GM23338 (cell line): ENCODE measurements at regions not wholly inside any gene's neighbourhood (a gene's known extent, or its start where the extent isn't known, plus 50 kb on each side); places are given as distances from the start of the nearest gene placed in this dataset.

ENCODE experiments used
- ATAC-seq: fragments of 200-7000 bp; cut with Tn5 transposase; 3 replicates; pipeline ENCODE4 v1.9.1; 2020
- DNase-seq: peaks from one replicate; pipeline ENCODE4 v3.0.0-alpha.2; 2015; ENCODE audit warnings: low spot score
- H2AFZ ChIP-seq: fragments of 200-600 bp; sonication (generic); 2 replicates; pipeline ENCODE4 v1.8.0; 2016; ENCODE audit warnings: antibody characterized with exemption, mild to moderate bottlenecking, moderate library complexity
- H3F3A ChIP-seq: fragments of 200-600 bp; sonication (generic); replicated peaks from 2 replicates; pipeline ENCODE4 v1.8.0; 2017; ENCODE audit warnings: antibody characterized with exemption, mixed run types, low read depth
- H3K27ac ChIP-seq: fragments of 200-600 bp; sonication (generic); 2 replicates; pipeline ENCODE4 v1.6.1; 2016; ENCODE audit warnings: low read depth
- H3K27me3 ChIP-seq: fragments of 200-600 bp; sonication (generic); 2 replicates; pipeline ENCODE4 v1.8.0; 2016; ENCODE audit warnings: mild to moderate bottlenecking, mixed run types, moderate library complexity; ENCODE audit not compliant: insufficient read depth
- H3K36me3 ChIP-seq: fragments of 200-600 bp; sonication (generic); 2 replicates; pipeline ENCODE4 v1.8.0; 2016; ENCODE audit warnings: mild to moderate bottlenecking; ENCODE audit not compliant: insufficient read depth
- H3K4me1 ChIP-seq: fragments of 200-600 bp; sonication (generic); 2 replicates; pipeline ENCODE4 v1.8.0; 2016; ENCODE audit warnings: mild to moderate bottlenecking, moderate library complexity; ENCODE audit not compliant: insufficient read depth
- H3K4me2 ChIP-seq: fragments of 200-600 bp; sonication (generic); 2 replicates; pipeline ENCODE4 v1.7.1; 2017; ENCODE audit warnings: mixed run types
- H3K4me3 ChIP-seq: fragments of 200-600 bp; sonication (generic); 2 replicates; pipeline ENCODE4 v1.6.1; 2016; ENCODE audit warnings: mixed run types
- H3K79me2 ChIP-seq: fragments of 200-600 bp; sonication (generic); replicated peaks from 2 replicates; pipeline ENCODE4 v1.8.0; 2017; ENCODE audit warnings: mild to moderate bottlenecking; ENCODE audit not compliant: insufficient read depth
- H3K9me2 ChIP-seq: fragments of 200-600 bp; sonication (generic); 2 replicates; pipeline ENCODE4 v1.8.0; 2017; ENCODE audit not compliant: insufficient read depth
- H4K20me1 ChIP-seq: fragments of 200-600 bp; sonication (generic); replicated peaks from 2 replicates; pipeline ENCODE4 v1.8.0; 2017; ENCODE audit warnings: mild to moderate bottlenecking; ENCODE audit not compliant: insufficient read depth
- H3K27ac Mint-ChIP-seq: 2 replicates; pipeline ENCODE4 v1.8.0; 2020; ENCODE audit warnings: inconsistent platforms, mild to moderate bottlenecking, moderate library complexity, mixed read lengths
- H3K27me3 Mint-ChIP-seq: 3 replicates; pipeline ENCODE4 v1.8.0; 2022; ENCODE audit warnings: low read depth, mild to moderate bottlenecking, moderate library complexity, mixed read lengths, inconsistent platforms; ENCODE audit not compliant: insufficient read depth, poor library complexity
- H3K36me3 Mint-ChIP-seq: 3 replicates; pipeline ENCODE4 v1.8.0; 2021; ENCODE audit warnings: low read depth, mild to moderate bottlenecking, inconsistent platforms, moderate library complexity, mixed read lengths
- H3K4me1 Mint-ChIP-seq: 3 replicates; pipeline ENCODE4 v1.8.0; 2020; ENCODE audit warnings: mild to moderate bottlenecking, inconsistent platforms, mixed read lengths
- H3K4me3 Mint-ChIP-seq: 3 replicates; pipeline ENCODE4 v1.8.0; 2021; ENCODE audit warnings: moderate library complexity, mild to moderate bottlenecking, inconsistent platforms, mixed read lengths
- H3K9me3 Mint-ChIP-seq: 3 replicates; pipeline ENCODE4 v1.8.0; 2020; ENCODE audit warnings: moderate library complexity, mild to moderate bottlenecking, inconsistent platforms, mixed read lengths
- CREB1 ChIP-seq: fragments of 250-450 bp; sonication (Bioruptor Pico); IDR thresholded peaks from 2 replicates; pipeline ENCODE4 v1.5.0; 2020; ENCODE audit warnings: low read depth, mild to moderate bottlenecking, moderate library complexity
- CTCF ChIP-seq, 2 experiments: fragments of 200-600 bp in 1 of 2; sonication (generic) in 1 of 2; conservative IDR thresholded peaks; 2 replicates each; pipeline versions ENCODE4 v1.5.1 to v1.6.1; 2016 to 2017; ENCODE audit warnings: antibody characterized with exemption in 2 of 2, low read depth in 2 of 2, mild to moderate bottlenecking in 2 of 2, moderate library complexity in 1 of 2
- EZH2 ChIP-seq: fragments of 200-600 bp; sonication (generic); IDR thresholded peaks from one replicate; pipeline ENCODE4 v1.8.0; 2017; ENCODE audit warnings: antibody characterized with exemption, mild to moderate bottlenecking, low read depth; ENCODE audit not compliant: unreplicated experiment
- EZH2phosphoT487 ChIP-seq: fragments of 200-600 bp; sonication (generic); IDR thresholded peaks from one replicate; pipeline ENCODE4 v1.8.1; 2018; ENCODE audit warnings: antibody characterized with exemption; ENCODE audit not compliant: unreplicated experiment
- JUNB ChIP-seq: IDR thresholded peaks from one replicate; pipeline ENCODE4 v1.6.1; 2016; ENCODE audit warnings: antibody characterized with exemption; ENCODE audit not compliant: unreplicated experiment
- NANOG ChIP-seq: IDR thresholded peaks from 2 replicates; pipeline ENCODE4 v1.6.1; 2016; ENCODE audit warnings: antibody characterized with exemption, borderline replicate concordance
- POLR2AphosphoS5 ChIP-seq: IDR thresholded peaks from 2 replicates; pipeline ENCODE4 v1.6.1; 2016; ENCODE audit warnings: antibody characterized with exemption, low read depth
- ZNF331 ChIP-seq: fragments of 250-450 bp; sonication (Bioruptor Pico); IDR thresholded peaks from 2 replicates; pipeline ENCODE4 v1.5.0; 2020; ENCODE audit warnings: low read depth, mild to moderate bottlenecking, moderate library complexity
- TF ChIP-seq, protein P1 (sequence below): IDR thresholded peaks from one replicate; pipeline ENCODE4 v1.6.1; 2018; ENCODE audit warnings: antibody characterized with exemption; ENCODE audit not compliant: unreplicated experiment
- TF ChIP-seq, protein P2 (sequence below): IDR thresholded peaks from 2 replicates; pipeline ENCODE4 v1.6.1; 2016; ENCODE audit warnings: antibody characterized with exemption

GRCh38 chr3:153714016-153714415 is 407.2 kb upstream of the ARHGEF26 start (continued):
- TF ChIP-seq EZH2 = no peak
- no peak for TF ChIP-seq NANOG
- no peak for TF ChIP-seq EZH2phosphoT487
- TF ChIP-seq CTCF (conservative IDR thresholded peaks at IDR 0.05; ENCODE audit: low read depth in 2 of 2) = no peak
- TF ChIP-seq POLR2AphosphoS5 = no peak
- no peak for TF ChIP-seq ZNF331 (CRISPR knock-in tag)
- TF ChIP-seq, protein P1, sequence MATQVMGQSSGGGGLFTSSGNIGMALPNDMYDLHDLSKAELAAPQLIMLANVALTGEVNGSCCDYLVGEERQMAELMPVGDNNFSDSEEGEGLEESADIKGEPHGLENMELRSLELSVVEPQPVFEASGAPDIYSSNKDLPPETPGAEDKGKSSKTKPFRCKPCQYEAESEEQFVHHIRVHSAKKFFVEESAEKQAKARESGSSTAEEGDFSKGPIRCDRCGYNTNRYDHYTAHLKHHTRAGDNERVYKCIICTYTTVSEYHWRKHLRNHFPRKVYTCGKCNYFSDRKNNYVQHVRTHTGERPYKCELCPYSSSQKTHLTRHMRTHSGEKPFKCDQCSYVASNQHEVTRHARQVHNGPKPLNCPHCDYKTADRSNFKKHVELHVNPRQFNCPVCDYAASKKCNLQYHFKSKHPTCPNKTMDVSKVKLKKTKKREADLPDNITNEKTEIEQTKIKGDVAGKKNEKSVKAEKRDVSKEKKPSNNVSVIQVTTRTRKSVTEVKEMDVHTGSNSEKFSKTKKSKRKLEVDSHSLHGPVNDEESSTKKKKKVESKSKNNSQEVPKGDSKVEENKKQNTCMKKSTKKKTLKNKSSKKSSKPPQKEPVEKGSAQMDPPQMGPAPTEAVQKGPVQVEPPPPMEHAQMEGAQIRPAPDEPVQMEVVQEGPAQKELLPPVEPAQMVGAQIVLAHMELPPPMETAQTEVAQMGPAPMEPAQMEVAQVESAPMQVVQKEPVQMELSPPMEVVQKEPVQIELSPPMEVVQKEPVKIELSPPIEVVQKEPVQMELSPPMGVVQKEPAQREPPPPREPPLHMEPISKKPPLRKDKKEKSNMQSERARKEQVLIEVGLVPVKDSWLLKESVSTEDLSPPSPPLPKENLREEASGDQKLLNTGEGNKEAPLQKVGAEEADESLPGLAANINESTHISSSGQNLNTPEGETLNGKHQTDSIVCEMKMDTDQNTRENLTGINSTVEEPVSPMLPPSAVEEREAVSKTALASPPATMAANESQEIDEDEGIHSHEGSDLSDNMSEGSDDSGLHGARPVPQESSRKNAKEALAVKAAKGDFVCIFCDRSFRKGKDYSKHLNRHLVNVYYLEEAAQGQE = no peak
- TF ChIP-seq, protein P2, sequence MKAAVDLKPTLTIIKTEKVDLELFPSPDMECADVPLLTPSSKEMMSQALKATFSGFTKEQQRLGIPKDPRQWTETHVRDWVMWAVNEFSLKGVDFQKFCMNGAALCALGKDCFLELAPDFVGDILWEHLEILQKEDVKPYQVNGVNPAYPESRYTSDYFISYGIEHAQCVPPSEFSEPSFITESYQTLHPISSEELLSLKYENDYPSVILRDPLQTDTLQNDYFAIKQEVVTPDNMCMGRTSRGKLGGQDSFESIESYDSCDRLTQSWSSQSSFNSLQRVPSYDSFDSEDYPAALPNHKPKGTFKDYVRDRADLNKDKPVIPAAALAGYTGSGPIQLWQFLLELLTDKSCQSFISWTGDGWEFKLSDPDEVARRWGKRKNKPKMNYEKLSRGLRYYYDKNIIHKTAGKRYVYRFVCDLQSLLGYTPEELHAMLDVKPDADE = no peak
- TF ChIP-seq JUNB = no peak

DNA sequence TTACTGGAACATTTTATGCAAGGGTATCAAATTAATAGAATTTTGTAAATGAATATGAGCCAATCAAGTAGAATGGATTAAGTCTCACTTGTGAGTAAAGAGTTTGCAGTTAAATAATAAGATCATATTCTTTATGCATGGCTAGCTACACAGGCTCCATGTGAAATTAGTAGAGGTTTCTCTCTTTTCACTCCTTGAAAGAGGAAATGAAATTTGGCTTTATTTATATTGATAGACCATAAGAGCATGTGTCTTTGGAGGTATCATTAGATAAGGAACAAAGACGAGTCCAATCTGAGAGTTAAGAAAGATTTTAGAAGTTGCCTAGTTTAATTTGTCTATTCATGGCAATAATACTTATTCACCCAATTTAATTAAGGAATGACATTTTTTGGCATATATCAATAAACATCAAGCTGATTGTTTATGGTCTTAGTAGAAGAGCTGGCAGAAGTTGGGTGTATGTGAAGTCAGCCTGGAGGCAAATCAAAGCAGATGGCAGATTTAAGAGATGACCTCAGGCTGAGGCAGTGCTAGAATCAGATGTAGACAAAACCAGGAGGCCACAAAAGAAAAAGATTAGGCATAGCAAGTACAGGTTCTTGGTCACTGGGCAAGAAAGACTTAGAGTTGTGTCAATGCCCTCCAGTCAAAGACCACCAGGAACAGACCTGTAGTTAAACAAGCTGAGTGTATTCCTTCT is 406.5 kb upstream of the ARHGEF26 start:
- Histone ChIP-seq H3F3A (no peaks in the 10 kb centered on the region), H3K4me3 (no peak overlapping the region), H3K27ac (no peak overlapping the region), H3K79me2 (no peaks in the 10 kb centered on the region), H3K36me3 (no peaks in the 10 kb centered on the region), H3K4me2 (no peak overlapping the region), H3K9me2 (no peaks in the 10 kb centered on the region), H3K27me3 (no peaks in the 10 kb centered on the region), H4K20me1 (no peaks in the 10 kb centered on the region), H3K4me1 (0 out of 2 replicates have a peak, but pooled peaks cover 5% of the 10 kb centered on the region), H2AFZ (no peak overlapping the region)
- Mint-ChIP-seq H3K4me1 (no peaks in the 10 kb centered on the region; the same call in 2 of the 3 replicates), H3K27me3 (no peaks in the 10 kb centered on the region), H3K9me3 (peaks cover 3% of the 10 kb centered on the region; the same call in 2 of the 3 replicates), H3K4me3 (no peak overlapping the region), H3K27ac (no peak overlapping the region), H3K36me3 (no peaks in the 10 kb centered on the region)
- DNase-seq (no peak), ATAC-seq (no peak)
- TF ChIP-seq, protein P2 = no peak
- TF ChIP-seq CREB1 (CRISPR knock-in tag) (no peak), CTCF (conservative IDR thresholded peaks at IDR 0.05; ENCODE audit: low read depth in 2 of 2) (no peak), POLR2AphosphoS5 (no peak), EZH2phosphoT487 (no peak)
- TF ChIP-seq, protein P1 = no peak
